Fibroblast of peridontal ligament (primary cell): ENCODE measurements at regions not wholly inside any gene's neighbourhood (a gene's known extent, or its start where the extent isn't known, plus 50 kb on each side); places are given as distances from the start of the nearest gene placed in this dataset.
"Not testable (repeated sequence)": the region's sequence is repeated elsewhere in the genome, so short reads cannot be mapped to it uniquely, and the experiment has no call there.

Experiments used
- DNase-seq: peaks from one replicate; pipeline ENCODE4 v3.0.0-alpha.2; 2010; ENCODE audit errors: extremely low read depth

- peak; percentile 98 for DNase-seq
Measured at GRCh38 chr20:53773792-53774401, 180.3 kb upstream of the ZNF217 start.

GRCh38 chr20:53773066-53773791 lies 179.6 kb upstream of the ZNF217 start:
- DNase-seq, result not testable (repeated sequence)

DNA sequence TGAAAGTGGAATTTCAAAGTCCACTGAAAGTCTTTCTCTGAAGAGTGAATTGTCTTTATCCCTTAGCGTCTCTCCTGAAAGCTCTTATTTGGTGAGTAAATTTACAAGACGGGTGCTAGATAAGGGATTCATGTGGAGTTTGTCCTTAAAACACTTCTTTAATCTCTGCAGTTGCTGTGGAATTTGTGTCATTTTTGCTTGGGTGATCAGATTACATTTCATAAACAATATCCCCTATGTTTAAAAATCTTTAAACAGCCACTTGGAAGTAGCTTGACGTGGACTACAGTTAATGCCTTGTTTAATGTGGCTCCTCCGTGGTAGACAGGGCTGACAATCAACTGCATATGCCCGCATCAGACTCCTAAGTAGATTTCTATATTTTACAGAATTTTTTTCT lies 175.4 kb upstream of the ZNF217 start:
- DNase-seq, result peak; percentile 57

DNA sequence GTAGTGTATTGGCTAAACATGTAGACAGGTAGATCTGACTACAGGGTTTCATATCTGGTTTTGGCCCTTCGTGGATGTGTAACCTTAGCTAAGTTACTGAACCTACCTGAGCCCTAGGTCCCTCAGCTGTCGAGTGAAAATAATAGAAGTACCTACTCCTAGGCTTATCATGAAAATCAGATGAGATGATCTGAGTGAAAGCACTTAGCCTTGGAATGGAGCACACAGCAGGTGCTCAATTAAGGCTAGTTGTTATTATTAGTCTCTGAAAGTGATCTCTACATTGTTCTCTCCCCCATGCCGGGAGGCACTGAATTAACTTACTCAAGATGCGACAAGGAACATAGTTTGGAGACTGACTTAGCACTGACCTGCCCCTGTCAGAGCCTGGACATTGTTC lies 174.7 kb upstream of the ZNF217 start:
- DNase-seq, result no peak

DNA sequence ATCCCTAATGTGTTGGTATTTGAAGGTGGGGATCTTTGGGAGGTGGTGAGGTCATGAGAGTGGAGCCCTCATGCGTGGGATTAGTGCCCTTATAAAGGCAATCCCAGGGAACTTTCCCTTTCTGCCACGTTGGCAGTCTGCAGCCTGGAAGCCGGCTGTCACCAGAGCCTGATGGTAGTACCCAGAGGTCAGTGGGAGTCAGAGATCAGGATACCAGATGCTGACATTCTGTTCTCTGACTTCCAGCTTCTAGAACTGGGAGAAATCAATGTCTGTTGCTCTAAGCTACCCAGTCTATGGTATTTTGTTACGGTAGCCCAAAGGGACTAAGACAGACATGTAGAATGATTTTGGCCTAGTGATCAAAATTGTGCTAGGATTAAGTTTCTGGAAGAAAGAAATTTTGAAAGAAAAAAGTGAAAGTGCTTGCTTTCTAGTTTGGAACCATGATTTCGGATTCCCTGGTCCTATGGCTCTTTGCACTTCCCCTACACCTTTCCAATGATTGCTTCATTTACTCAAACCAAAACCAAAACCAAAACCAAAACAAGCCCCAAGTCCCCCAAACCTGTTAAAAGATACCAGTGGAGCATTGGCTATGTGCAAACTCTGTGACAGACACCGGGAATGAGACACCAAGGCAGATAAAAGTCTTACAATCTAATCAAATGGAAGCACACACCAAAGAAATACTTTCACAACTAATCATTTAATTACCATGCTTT lies 173.7 kb upstream of the ZNF217 start:
- DNase-seq, result no peak

GRCh38 chr20:53764415-53764800 lies 170.8 kb upstream of the ZNF217 start:
- DNase-seq, result no peak

DNA sequence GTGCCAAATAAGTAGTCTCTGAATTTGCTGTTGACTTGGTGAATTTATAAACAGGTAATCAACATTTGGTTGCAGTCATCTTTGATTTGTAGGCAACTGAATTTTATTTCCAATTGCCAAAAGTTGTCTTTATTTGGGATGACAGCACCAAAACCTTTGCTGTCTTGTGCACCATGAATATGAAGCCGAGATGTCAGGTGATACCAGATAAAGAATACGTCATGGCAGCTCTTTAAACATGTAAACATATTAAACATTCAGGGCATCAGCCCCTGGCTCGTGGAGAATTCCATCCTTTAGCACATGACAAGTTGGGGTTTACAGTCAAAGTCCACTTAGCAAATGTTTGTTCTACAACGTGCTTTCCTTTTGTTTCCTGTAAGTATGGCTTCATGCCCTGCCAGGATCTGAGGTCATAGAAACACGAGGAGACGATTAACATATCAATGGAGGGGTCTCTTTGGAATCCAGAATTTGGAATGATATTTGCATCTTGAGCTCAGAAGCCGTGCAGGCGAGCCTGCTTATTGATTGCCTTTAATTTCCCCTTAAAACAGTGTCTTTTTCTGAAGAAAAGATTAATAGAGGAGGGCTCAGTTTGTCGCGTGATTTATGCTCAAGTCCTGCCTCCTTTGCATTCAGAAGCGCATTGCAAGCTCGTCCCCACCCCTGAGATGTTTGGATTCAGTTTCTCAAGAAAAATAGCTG lies 170.2 kb upstream of the ZNF217 start:
- DNase-seq, result peak; percentile 73

- not testable (repeated sequence) for DNase-seq
Measured at GRCh38 chr20:53762423-53762798, 168.8 kb upstream of the ZNF217 start.

DNA sequence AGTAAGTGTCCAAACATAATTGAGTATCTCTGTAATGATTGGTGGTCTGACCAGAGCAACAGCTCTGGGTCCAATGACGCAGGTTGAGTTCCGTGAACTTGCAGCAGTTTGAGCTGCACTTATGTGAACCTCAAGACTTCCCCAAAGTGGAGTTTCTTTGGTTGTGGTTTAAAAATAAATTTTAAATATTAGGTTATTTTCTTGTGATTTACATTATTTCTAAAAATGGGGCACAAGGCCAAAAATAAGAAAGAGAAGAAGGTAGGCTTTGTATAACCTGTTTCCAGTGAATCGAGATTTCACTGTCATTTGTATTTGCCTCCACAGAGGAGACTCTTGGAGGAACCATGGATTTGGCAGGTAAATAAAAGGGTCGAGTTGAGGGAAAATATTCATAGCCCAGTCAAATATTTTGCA lies 166.4 kb upstream of the ZNF217 start:
- no peak for DNase-seq

GRCh38 chr20:53757472-53757913 lies 163.9 kb upstream of the ZNF217 start:
- no peak for DNase-seq

DNA sequence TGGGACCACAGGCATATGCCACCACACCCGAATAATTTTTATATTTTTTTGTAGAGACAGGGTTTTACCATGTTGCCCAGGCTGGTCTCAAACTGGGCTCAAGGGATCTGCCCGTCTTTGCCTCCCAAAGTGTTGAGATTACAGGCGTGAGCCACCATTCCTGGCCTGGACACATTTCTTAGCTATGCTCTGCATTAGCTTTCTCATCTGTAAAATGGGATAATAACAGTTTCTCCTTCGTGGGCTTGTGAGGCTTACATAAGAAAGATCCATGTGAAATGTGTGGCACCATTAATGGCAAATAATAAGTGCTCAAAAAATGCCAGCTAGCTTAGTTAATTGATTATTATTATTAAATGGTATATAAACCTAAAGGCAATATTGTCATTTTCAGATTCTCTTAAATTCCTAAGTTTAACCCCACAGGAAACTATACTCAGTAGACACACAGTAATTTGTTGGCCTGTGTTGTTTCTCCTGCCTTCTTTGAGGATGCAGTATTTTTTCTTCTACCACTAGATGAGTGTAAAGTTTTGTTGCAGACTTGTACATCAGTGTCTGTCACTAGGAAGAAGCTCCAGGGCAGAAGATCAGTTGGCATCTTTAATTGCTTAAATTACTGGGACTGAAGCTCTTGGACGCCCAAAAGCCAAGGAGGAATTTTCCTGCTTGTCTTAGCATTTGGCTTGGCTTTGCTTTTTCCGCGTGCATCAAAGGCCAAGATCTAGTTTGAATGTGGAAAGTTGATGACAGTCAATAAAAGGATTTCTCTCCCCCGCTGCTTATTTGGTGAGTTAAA lies 162.3 kb upstream of the ZNF217 start:
- no peak for DNase-seq

DNA sequence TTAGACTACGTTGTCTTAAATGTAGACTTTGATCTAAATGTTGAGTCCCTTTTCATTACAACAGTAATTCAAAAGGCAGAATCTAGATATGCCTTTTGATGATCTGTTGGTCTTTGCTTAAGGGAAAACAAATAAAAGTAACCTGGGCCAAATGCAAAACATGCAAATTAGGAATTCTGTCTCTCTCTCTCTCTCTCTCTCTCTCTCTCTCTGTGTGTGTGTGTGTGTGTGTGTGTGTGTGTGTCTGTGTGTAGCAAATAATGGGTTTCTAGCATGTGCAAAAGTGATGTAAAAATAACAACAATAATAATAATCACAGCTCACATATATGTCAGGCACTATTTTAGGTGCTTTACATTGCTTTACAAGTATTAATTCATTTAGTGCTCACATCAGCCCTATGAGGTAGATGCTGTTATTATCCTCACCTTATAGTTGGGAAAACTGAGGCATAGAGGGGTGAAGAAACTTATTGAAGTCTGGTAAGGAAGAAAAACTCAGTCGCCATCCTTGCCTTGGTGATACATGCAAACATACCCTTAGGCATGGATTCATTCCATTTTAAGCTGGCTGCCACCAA lies 160.3 kb upstream of the ZNF217 start:
- no peak for DNase-seq

DNA sequence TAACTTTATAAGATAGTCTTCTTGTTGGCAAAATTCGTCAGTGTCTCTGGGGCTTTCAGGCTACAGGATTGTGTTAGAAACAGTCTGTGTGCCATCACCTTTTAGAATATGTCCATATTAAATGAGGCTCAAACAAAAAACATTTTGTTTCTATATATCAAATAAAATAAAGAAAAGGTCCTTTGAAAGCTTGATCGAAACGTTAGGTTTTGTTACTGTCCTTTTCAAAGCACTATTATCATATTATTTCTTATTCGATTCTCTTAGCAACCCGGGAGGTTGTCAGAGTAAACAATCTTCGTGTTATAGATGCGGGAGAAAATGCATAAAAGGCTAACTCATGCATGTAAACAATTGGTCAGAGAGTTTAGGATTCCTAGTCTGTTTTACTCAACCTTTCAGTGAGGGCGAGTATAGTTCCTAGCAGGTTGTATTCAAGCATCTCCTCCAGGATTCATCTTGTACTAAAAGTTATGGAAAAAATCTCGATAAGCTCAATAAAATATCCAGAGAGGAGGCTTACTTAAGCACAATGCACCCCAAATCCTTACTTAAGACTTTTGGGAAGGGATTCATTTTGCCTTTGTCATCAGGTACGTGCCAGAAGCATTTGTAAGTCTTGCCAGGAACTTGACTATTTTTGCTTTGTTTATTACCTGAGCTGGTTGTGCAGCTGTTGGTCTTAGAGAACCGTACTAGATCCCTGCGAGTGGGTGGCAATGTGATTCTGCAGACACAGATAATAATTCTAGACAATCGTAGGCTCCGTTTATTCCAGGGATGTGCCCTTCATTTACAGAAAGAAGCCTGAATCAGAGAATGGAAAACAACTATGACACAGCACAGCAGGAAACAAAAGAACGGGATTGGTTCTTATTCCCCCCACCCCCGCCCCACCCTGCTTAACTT lies 159.6 kb upstream of the ZNF217 start:
- DNase-seq, result no peak

DNA sequence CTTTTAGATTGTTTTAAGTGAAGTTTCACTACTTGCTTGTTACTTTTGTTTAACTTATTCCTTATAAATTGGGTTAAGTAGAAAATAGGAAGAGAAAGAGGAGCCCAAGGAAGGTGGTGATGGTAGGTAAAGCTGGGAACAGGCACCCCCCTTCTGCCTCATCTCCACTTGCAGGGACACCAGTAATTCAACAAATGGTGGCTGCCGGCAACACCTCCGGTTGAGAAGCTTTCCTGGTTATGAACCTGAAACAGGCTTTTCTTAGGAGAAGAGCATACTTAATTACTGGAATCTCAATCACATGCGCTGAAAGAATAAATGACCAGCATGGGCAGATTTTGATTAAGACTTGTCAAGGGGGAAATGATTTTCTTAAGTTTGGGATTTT lies 158.9 kb upstream of the ZNF217 start:
- DNase-seq, result no peak

GRCh38 chr20:53751620-53752318 lies 158.1 kb upstream of the ZNF217 start:
- no peak for DNase-seq

DNA sequence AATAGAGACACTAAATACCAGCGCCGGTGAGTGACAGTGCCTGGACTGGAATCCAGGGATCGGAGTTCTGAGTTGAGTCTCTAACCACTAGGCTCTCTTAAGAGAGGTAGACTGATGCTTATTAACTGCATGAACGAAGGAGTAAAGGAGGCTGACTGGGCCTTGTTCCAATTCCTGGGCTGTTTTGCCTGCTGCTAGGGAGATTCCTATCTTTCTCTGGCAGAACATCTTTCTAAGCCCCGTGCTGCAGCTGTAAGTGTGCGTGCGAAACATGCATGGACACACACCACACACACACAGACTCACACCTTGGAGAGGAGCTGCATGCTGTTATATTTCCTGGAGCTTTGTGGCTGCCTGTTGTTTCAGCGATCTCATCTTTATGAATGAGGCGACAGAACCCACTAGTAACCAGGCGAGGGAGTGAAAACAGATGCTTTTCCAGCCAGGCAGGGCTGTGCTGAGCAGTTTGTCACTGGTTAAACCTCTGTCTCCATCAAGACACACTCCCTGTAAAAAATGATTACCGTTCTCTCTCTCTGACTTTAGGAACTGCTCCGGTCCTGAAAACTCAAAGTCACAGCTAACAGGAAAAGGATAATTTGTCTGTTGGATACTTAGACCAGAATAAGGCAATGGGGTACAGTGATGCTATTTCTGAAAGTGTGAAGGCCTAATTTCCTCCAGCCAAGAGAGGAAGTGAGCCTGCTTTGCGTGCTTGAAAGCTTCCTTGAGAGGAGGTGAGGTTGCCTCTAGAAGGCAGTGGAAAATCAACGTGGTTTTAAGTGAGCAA lies 157.4 kb upstream of the ZNF217 start:
- DNase-seq, result peak; percentile 57

DNA sequence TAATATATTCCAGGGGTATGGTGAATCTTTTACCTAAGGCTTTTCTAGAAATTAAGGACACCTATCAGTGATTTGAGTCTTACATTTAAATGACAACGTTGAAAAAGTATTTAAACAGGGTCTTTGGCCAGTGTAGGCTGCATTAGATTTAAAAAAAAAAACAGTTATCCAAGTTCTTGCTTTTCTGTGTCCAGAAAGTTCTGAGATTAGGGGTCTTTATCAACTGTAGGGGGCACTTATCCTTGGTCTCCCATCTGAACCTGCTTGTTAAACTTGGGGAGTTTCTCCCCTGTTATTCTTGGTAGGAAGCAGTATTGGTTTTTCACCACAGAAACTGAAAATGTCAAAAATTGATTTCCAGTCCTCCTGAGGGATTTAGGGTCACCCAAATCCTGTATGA lies 155.9 kb upstream of the ZNF217 start:
- no peak for DNase-seq

DNA sequence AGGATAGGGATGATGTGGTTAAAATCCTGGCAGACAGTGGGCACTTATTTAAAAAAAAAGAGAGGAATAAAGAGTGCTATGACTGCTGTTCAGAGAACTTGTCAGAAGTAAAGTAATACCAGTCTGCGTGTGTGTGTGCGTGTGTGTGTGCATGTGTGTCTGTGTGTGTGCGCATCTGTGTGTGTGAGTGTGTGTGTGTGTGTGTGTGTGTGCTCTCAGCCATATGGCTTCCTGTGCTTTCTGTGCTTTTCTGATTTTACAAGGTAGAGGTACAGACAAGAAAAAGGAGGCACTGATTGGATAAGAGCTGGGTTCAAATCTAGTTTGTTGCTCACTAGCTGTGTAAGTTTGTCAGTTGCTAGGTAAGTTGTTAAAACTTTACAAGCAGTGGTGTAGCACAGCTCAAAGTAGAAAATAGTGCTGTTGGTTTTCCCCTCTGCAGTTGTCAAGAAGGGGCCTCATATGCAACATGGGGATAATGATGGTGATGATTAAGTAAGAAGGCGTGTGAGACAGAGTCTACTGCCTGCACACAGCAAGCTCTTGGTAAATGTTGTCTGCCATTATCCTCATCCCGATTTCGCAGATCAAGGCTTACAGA lies 155.3 kb upstream of the ZNF217 start:
- DNase-seq, result peak; percentile 54
